RPMI8226 (cell line): ENCODE measurements at regions not wholly inside any gene's neighbourhood (a gene's known extent, or its start where the extent isn't known, plus 50 kb on each side); places are given as distances from the start of the nearest gene placed in this dataset.
A peak's percentile ranks its signal among the peaks of the same experiment; 100 is the strongest.

ENCODE experiments used
- DNase-seq: peaks from one replicate; pipeline ENCODE4 v3.0.0-alpha.2; 2015

DNA sequence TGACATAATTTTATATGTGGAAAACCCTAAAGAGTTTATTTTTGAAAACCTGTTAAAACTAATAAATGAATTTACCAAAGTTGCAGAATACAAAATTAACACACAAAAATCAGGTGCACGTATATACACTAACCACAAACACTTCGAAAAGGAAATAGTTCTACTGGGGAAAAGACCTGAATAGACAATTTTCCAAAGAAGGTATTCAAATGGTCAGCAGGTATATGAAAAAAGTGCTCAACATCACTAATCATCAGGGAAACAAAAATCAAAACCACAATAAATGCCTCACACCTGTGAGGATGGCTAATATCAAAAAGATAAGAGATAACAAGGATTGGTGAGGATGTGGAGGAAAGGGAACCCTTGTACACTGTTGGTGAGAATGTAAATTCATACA, 110.6 kb downstream of the PXDC1 start:
- peak; percentile 64 for DNase-seq

DNA sequence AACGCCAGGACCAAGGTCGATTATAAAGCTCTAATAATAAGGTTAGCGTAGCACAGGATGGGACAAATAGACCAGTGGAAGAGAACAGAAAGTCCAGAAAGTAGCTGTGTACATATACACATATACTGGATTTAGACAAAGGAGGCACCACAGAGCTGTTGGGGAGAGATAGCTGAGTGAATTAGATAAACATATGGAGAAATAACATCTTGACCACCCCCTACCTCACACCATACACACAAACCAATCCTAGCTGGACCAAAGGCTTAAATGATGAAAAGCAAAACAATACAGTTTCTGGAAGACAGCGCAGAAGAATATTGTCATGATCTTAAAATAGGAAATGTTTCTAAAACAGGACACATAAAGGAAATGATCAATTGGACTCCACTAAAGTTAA, 112.9 kb downstream of the PXDC1 start:
- DNase-seq: no peak

DNA sequence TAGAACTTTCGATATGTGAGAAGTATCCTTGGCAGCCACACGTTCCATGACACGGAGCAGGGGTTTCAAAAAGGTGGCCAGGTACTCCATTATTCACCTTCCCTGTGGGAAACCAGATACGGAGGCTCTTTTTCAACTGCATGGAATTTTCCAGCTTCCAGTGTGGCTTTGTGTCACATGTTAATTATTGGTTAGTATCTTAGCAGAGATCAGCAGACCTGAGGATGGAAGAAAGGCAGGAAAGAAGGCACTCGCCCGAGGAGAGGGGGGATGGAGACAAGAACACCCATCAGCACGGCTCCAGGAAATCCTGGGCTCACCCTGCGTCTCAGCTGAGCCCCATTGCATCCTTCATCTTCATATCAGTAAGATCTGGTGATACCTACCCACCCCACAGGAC, 115.5 kb downstream of the PXDC1 start:
- no peak for DNase-seq

DNA sequence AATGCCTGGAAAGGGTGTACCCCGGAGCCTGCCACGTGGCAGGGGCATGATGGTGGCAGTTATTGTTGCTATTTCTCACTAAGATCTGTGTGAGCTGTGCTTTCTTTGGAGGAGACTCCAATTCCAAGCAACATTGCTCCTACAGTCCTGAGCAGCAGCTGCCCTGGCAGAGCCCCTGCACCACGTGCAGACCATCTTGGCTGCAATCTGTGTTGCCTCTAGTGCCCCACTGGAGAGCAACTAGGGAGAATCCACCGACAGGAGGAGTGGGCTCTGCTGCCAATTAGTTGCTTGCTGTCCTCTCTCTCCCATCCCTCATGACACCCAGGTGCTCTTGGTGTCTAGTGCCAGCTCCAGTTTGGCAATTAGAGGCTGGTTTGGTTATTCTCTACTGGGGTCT, 116.0 kb downstream of the PXDC1 start:
- no peak for DNase-seq

DNA sequence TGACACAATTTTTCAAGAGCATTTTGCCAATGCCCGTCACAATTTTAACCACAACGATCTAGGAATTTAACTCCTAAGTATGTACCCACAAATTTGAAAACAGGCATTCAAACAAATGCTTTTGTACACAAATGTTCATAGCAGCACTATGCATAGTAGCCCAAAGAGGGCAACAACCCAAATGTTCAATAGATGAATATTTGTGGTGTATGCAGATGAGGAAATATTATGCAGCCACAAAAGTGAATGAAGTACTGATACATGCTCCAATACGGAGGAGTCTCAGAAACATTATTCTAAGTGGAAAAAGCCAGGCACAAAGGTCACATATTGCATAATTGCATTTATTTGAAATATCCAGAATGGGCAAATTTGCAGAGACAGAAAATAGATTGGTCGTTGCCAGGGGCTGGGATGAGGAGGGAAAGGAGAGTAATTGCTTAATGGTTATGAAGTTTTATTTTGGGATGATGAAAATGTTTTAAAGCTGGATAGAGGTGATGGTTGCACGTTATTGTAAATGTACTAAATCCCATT, 117.2 kb downstream of the PXDC1 start:
- DNase-seq: no peak

DNA sequence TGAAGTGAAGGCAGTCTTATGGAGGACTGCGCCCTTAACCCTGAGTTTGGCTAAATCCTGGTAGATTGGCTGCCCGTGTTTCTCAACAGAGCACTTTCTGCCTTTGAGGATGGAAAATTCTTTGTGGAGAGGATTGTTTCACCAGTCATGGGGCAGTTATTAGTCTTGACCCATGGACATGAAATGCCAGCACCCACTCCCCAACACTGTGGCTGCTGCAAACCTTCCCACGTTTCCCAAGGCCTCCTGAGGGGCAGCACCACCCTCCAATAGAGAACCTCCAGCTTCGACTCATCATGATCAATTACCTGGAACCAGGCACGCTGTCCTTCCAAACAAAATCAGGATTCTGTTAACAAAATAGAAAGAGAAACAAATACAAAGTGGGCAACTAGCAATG, 117.8 kb downstream of the PXDC1 start:
- DNase-seq: no peak

DNA sequence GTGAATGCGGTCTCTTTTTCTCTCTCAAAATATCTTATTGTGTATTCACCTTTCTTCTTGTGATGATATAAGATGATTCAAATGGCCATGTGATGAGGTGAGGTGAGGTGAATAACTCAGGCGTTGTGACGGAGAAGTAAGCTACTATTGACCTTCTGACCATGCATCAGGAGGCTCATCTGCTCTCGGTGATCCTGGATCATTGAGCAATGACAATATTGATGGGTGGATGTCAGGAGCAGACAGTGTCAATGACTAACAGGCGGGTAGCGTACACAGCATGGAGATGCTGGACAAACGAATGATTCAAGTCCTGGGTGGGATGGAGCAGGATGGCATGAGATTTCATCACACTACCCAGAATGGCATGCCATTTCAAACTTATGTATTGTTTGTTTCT, 119.6 kb downstream of the PXDC1 start:
- no peak for DNase-seq

DNA sequence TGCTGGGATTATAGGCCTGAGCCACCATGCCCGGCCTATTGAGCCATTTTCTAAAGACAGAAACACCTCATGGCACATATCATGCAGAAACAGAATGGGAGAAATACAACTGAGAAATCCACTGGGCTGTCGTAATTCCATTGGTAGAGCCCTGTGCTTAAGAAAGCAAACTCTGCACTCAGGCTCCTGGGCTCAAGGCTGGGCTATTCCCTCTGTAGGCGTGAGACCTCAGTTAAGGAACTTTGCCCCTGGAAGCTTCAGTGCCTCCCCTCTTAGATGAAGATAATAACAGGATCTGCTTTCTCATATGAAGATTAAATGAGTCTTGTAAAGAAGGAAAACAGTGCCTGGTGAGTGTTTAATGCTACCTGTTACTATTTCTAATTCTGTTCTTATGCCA, 120.3 kb downstream of the PXDC1 start:
- DNase-seq: no peak

DNA sequence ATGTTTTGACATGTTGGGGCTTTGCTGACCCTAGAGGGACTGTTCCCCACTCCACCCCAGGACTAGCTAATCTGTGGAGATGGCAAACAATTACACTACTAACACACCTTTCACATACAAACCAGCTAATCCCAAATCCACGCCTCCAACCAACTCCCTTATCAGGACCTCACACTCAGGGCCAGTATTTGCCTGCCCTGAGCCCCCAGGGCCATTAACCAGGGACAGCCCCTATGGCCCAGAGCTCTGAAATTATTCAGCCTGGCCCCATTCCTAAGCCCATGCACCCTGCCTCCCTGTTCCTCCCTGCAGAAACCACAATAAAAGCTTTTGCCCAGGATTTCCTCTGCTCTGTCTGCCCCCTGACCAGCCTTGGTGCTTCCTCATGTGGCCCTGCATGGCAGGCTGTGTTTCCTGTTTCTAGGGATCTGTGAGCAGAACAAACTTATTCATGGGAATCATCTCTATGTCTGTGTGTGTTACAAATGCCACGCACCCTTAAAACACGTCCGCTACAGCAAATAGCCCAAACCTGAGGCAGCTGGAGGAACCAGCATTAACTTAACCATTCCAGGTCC, 121.2 kb downstream of the PXDC1 start:
- DNase-seq: no peak

DNA sequence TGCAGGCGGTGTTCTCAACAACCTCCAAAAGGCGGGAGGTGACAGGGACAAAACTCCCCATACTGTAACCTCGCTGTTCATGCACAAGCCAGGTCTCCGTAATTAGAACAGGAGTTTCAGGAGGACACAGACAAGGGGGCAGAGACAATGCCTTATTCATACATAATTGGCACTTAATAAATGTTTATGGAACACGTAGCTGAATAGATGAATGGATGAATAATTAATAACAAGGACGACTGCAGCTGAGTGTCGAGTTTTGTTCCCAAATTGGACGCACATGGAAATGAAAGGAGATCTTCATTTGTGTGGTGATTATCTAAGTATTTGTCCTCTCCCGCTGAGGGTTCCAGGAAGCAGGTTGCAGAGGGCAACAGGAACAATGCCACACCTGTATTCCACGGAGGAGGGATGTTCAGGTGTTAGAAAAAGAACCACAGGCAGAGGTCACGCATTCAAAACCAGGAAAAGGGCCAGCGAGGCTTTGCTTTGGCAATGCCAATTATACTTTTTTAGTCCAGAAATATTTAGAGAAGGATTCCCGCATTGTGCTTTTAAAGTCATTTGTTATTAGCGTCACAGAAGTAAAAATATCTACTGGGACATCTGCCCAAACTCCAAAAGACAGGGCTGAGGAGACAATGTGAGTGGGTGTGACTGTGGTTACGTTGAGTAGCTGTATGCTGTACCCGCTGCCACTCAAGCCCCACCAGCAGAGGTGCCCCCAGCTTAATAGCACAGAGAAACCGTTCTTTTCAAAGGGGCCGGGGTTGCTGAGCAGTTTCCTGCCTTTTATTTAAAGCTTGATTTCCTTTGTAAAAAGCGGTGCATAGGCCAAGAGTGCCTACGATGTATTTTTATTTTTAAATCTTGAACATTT, 123.3 kb downstream of the PXDC1 start:
- DNase-seq: peak; percentile 81

DNA sequence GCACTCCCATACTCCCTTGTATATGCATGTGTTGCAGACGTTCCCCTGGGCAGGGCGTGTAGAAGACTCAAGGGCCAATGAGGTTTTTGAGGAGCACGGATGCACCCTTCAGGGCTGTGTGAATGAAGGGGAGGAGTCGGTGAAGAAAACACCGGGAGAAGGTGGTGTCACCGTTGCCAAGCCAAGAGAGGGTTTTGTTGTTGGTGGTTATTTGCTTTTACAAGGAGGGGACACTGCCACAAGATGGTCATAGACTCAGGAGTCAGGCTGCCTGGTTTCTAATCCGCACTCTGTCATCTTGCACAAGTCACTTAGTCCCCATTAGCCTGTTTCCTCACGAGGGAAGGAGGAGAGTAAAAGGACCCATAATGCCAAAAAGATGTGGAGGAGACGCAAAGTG, 124.0 kb downstream of the PXDC1 start:
- no peak for DNase-seq

DNA sequence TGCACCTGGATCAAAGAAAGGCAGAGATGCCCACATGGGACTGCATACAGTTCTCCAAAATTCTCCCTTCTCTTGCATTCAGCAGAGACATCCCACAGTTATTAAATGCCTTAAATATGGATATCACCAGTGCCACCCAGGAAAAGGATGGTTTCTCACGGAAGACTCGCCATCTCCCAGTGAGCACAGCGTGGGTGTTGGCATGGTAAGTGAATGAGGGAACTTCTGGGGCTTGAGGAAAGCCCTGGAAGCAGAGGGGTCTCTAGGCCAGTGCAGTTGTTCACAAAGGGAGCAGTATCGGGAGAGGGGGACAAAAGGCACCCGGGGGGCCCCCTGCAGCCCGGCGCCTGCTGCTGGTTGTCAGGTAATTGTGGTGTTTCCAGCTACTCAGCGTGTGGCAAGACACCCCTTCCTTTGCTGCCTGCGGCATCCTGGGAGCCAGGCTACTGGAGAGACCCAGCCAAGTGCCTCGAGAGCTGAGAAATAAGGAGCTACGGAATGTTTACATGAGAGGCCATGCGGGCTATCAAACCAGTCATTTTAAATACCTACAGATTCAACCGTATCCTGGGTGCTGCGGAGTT, 125.4 kb downstream of the PXDC1 start:
- no peak for DNase-seq

DNA sequence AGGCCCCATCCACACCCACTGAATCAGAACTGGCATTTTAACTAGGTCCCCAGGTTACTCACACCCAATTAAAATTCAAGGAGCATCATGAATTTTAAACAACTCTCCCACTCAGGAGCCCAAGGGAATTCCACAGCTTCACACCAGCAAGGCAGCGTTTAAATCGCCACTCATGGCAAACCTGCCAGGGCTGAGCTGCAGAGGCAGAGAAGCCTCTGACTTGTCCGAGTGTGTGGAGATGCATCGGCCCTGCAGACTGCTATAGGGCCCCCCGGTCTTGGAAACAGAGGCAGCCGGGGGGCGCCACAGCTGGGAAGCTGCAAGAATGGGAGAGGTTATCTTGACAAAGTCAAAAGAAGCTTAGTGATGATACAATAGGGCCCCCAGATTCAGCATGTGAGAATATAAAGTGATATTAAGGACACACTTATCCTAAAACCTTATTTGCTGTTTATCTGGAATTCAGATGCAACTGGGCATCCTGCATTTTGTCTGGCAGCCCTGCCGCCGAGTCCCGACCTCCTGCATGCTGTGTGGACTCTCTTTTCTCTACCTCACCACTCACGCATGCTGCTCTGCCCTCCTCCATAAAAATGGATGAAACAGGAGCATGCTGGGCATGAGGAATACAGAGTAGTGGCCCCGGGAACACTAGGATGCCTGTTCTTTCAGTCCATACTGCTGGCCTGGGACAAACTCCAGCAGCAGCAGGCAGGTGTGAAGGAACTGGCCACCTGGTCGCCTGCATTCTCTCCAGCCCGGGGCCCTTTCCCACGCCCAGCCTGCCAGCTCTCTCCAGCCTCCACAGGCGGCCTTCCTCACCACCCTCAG, 126.1 kb downstream of the PXDC1 start:
- DNase-seq: no peak

DNA sequence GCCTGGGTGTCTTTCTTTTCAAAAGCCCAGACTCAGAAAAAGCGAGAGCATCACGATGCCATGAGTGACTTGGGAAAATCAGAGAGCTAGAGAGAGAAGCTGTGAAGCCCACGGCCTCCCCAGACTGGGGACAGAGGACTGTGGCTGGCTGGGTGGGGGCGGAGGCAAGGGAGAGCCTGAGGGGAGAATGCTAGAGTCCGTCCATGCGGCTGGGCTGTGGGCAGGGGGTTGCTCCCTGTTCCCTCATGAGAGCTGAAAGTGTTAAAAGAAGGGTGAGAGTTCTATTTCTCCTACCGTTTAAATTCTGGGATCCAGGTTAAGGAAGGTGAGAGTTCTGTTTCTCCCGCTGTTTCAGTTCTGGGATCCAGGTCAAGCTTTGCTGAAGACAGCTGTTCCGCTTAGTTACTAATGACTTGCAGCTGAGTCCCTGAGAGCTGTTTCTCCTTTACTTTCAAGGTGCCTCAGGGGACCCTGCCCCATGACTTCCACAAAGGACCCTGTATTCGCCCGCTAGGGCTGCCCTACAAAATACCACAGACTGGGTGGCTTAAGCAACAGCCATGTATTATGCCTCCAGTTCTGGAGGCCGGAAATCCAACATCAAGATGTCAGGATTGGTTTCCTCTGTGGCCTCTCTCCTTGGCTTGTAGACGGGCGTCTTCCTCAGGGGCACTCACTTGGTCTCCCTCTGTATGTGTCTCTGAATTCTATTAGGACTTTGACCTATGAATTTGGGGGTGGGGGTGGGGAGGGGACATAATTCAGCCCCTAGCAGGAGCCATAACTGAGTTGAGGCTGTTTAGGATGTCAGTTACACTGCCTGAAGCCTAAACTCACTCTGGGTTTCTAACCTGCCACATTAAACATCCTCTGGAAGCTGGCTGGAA, 127.0 kb downstream of the PXDC1 start:
- DNase-seq: no peak

DNA sequence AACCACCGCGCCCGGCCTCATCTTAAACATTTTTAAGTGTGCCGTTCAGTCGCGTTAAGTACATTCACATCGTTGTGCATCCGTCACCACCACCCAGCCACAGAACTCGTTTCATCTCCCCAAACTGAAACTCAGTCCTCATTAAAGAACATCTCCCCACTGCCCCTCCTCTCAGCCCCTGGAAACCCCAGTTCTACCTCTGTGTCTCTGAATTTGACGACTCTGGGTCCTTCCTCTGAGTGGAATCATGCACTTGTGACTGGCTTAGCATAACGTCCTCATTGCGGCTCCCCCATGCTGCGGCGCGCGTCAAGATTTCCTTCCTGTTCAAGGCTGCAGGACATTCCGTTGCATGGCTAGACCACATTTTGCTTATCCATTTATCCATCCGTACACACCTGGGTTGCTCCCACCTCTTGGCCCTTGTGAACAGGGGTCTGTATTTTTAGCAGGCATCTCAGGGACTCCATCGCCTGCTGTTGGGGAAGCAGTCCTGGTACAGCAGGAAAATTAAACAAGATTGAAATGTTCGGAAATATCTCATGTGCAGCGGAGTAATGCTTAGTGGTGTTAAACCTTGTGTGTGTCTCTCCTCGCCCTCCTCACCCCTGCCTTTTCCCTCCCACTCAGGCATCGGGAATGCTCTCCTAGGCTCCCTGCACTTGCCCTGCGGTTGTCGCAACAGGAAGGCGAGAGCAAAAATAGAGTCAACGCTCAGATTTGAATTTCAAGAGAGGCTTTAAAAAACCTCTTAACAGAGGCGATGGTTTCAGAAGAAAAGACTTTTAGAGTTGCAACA, 127.9 kb downstream of the PXDC1 start:
- peak; percentile 24 for DNase-seq

DNA sequence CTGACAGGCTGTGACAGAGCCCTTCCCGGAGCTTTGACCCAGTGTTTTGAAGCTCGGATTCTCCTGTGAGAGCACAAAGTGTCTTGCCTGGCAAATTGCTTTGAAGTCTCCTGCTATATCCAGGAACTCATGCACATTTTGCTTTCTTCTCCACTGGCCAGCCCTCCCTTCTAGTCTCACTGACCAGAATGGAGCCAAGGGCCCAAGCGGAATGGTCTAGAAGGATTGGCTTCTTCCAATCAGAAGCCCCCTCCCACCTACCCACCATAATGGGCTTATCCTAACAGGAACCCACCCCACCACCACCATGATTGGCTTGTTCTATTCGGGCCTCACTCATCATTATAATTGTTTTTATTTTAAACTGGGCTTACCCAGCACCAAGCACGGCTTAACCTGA, 130.1 kb downstream of the PXDC1 start:
- no peak for DNase-seq

DNA sequence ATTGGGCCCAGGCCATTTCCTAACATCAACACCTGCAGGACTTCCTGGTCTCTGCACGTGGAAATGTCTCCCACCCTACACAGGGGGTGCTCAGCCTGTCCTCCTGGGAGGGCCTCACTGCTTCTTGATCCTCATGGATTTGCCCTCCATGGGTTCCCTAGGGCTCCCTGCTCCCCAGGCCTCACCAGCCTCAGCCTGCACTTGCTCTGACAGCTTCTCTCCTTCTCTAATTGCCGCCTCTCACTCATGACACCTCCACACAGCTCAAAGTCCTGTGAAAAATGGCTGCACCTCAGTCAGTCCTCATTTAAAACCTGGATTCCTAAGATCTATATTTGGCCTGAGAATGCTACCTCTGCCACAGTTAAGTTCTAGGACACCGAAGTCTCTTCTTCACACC, 130.6 kb downstream of the PXDC1 start:
- no peak for DNase-seq

DNA sequence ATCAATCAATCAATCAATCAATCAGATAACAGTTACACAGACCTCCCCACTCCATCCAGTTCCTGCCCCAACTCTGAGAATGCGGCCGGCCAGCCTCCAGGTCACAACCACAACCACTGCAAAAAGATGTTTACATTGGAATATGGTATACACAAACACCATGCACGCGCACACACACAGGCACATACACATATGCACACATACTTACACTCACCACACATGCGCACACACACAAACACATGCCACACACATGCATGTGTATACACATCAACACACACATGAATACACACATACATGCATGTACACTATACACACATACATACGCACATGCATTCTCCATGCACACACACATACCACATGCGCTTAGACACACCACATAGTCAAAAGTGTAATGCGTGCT, 131.1 kb downstream of the PXDC1 start:
- DNase-seq: no peak

DNA sequence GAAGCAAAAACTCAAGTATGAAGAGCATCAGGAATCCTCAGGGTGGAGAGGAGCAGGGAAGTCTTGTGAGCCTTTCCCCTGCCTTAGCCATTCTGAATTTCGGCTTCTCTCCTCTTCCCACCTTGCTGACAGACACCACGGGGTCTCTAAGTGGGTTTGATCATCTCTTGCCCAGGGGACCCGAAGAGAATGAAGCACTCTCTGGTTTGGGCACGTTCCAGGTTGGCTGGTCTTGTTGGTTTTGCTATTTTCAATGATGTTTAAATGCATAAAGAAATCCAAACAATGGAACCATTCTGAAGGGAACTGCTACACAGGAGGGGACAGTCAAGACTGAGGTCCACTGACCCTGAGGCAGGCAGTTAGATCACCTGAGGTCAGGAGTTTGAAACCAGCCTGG, 131.7 kb downstream of the PXDC1 start:
- DNase-seq: no peak

DNA sequence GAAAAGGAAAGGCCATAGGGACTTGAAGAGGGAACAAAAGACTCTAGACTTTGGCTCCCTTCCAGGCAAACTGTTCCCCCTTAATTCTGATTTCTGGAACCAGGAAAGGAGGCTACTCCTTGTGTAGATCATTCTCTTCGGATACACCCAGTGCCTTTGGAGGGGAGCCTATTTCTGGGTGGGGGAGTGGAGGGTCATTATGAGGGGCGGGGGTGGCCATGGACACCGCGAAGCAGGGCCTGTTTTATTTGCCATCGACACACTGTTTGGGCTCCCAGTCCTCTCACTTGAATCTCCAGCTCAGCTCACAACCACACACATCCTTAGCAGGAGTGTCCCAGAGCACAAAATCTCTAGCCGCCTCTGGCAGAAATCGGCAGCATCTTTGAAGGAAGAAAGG, 132.3 kb downstream of the PXDC1 start:
- DNase-seq: no peak

DNA sequence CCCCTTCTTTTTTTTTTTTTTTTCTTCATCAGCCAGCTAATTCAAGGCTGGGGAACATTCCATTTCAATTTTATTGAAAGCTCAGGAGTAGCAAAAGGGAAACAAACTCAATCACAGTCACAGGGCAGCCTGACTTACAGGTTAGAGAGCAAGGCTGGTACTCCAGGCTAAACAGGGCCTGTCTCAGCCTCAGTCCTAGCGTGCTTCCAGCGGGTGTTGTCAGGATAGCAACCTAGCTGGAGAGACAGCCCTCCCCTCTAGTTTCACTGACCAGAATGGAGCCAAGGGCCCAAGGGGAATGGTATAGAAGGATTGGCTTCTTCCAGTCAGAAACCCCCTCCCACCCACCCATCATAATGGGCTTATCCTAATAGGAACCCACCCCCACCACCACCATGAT, 132.9 kb downstream of the PXDC1 start:
- DNase-seq: peak; percentile 47
